Fibroblast of skin of left quadriceps (primary cell): ENCODE measurements at regions not wholly inside any gene's neighbourhood (a gene's known extent, or its start where the extent isn't known, plus 50 kb on each side); places are given as distances from the start of the nearest gene placed in this dataset.

Experiments used
- DNase-seq, 2 experiments: peaks; one replicate each; pipeline ENCODE4 v3.0.0-alpha.2; 2013; ENCODE audit warnings: low read depth in 2 of 2

GRCh38 chr6:37556881-37557644 lies 57.4 kb upstream of the CCDC167 start:
- no peak for DNase-seq

- DNase-seq, result no peak
These were observed 55.5 kb upstream of the CCDC167 start for GRCh38 chr6:37555040-37555781.

- no peak for DNase-seq
These were observed 54.8 kb upstream of the CCDC167 start for GRCh38 chr6:37554480-37554819.

GRCh38 chr6:37552267-37552666 lies 52.6 kb upstream of the CCDC167 start:
- DNase-seq, result no peak

- DNase-seq, result no peak
These were observed 52.2 kb upstream of the CCDC167 start for GRCh38 chr6:37551867-37552266.

GRCh38 chr6:37551446-37551845 lies 51.8 kb upstream of the CCDC167 start:
- DNase-seq, result no peak

GRCh38 chr6:37551002-37551401 lies 51.3 kb upstream of the CCDC167 start:
- no peak for DNase-seq

- no peak for DNase-seq
These were observed 50.6 kb upstream of the CCDC167 start for GRCh38 chr6:37550191-37550831.

GRCh38 chr6:37549558-37549957 lies 49.9 kb upstream of the CCDC167 start:
- DNase-seq, result no peak
